Natural killer cell (primary cell): ENCODE measurements at regions not wholly inside any gene's neighbourhood (a gene's known extent, or its start where the extent isn't known, plus 50 kb on each side); places are given as distances from the start of the nearest gene placed in this dataset.

Experiments used
- ATAC-seq, 3 donors: fragments of 150-1000 bp in 2 of 3; fragments of 200-7000 bp in 1 of 3; cut with Tn5 transposase; 1 replicate in 1 of 3; 2 replicates in 2 of 3; pipeline ENCODE4 v1.10.0; 2021; ENCODE audit warnings: mild to moderate bottlenecking in 2 of 3, moderate library complexity in 2 of 3
- DNase-seq, 2 donors: peaks; one replicate each; pipeline versions ENCODE4 v3.0.0 to v3.0.0-alpha.2; 2013 to 2021; ENCODE audit warnings: mixed read lengths in 1 of 2
- H3K27ac ChIP-seq: one replicate; pipeline ENCODE4 v1.5.1; 2013; ENCODE audit warnings: mild to moderate bottlenecking, low read length
- H3K27me3 ChIP-seq: one replicate; pipeline ENCODE4 v1.6.1; 2013; ENCODE audit warnings: low read length; ENCODE audit not compliant: control insufficient read depth, insufficient read depth
- H3K36me3 ChIP-seq: one replicate; pipeline ENCODE4 v1.6.1; 2013; ENCODE audit warnings: low read length; ENCODE audit not compliant: control insufficient read depth, insufficient read depth
- H3K4me1 ChIP-seq: one replicate; pipeline ENCODE4 v1.6.1; 2013; ENCODE audit warnings: low read length; ENCODE audit not compliant: control insufficient read depth, insufficient read depth
- H3K4me3 ChIP-seq: one replicate; pipeline ENCODE4 v1.5.1; 2013; ENCODE audit warnings: low read length
- H3K9me3 ChIP-seq: one replicate; pipeline ENCODE4 v1.6.1; 2013; ENCODE audit warnings: low read length; ENCODE audit not compliant: control insufficient read depth, insufficient read depth
- H3K27ac Mint-ChIP-seq, 2 donors: one replicate each; pipeline ENCODE4 v1.8.0; 2022; ENCODE audit warnings: mild to moderate bottlenecking in 2 of 2, mixed read lengths in 2 of 2, moderate library complexity in 1 of 2
- H3K27me3 Mint-ChIP-seq, 2 donors: one replicate each; pipeline ENCODE4 v1.8.0; 2022; ENCODE audit warnings: low read depth in 2 of 2, mixed read lengths in 2 of 2
- H3K36me3 Mint-ChIP-seq: one replicate; pipeline ENCODE4 v1.8.0; 2022; ENCODE audit warnings: mixed read lengths
- H3K4me1 Mint-ChIP-seq, 2 donors: one replicate each; pipeline ENCODE4 v1.8.0; 2022; ENCODE audit warnings: mixed read lengths in 2 of 2
- H3K4me3 Mint-ChIP-seq: one replicate; pipeline ENCODE4 v1.8.0; 2022; ENCODE audit warnings: mild to moderate bottlenecking, moderate library complexity, mixed read lengths
- H3K9me3 Mint-ChIP-seq, 2 donors: one replicate each; pipeline ENCODE4 v1.8.0; 2022; ENCODE audit warnings: mixed read lengths in 2 of 2
- WGBS: methylation state at CpG from one replicate; pipeline ENCODE4 v1.1.7; 2013; ENCODE audit warnings: missing lambda C conversion rate; ENCODE audit not compliant: insufficient coverage; 5-methylcytosine and 5-hydroxymethylcytosine counted together
- intact Hi-C: fragments of 100-400 bp; cut with micrococcal nuclease; formaldehyde crosslinking; loops from one replicate; pipeline ENCODE4 v1.14.2; 2022
- TF ChIP-seq, protein P1 (sequence below): fragments of 200-600 bp; IDR thresholded peaks from one replicate; pipeline ENCODE4 v1.8.0; 2022; ENCODE audit warnings: antibody characterized with exemption

DNA sequence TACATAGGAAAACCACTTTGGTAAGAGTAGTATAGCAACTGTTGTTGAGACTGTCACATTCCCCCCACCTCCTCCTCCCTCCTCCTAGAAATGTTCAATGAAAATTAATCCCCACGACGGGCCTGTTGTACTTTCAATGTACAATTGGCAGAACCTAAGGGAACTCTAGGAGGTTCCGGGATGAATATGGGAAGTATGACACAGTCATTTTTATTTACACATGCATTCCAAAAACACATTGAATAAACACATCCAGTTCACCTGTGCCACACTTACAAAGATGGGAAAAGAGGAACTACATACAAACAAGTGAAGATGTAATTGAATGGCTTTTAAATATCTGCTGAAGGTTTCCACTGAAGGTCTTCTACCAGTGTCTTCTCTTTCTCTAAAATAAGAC lies 144.4 kb upstream of the NBPF11 start:
- ATAC-seq, result no peak
- no peaks in the 10 kb centered on the region for H3K9me3 Mint-ChIP-seq
- H3K36me3 Mint-ChIP-seq, result no peaks in the 10 kb centered on the region
- Histone ChIP-seq H3K9me3 (no peaks in the 10 kb centered on the region), H3K36me3 (no peaks in the 10 kb centered on the region), H3K27ac (no peak overlapping the region), H3K4me1 (no peaks in the 10 kb centered on the region), H3K4me3 (no peak overlapping the region), H3K27me3 (peaks cover 5% of the 10 kb centered on the region)
- TF ChIP-seq, protein P1, sequence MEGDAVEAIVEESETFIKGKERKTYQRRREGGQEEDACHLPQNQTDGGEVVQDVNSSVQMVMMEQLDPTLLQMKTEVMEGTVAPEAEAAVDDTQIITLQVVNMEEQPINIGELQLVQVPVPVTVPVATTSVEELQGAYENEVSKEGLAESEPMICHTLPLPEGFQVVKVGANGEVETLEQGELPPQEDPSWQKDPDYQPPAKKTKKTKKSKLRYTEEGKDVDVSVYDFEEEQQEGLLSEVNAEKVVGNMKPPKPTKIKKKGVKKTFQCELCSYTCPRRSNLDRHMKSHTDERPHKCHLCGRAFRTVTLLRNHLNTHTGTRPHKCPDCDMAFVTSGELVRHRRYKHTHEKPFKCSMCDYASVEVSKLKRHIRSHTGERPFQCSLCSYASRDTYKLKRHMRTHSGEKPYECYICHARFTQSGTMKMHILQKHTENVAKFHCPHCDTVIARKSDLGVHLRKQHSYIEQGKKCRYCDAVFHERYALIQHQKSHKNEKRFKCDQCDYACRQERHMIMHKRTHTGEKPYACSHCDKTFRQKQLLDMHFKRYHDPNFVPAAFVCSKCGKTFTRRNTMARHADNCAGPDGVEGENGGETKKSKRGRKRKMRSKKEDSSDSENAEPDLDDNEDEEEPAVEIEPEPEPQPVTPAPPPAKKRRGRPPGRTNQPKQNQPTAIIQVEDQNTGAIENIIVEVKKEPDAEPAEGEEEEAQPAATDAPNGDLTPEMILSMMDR, result no peak
- H3K27ac Mint-ChIP-seq, result no peak overlapping the region
- H3K4me1 Mint-ChIP-seq, result no peaks in the 10 kb centered on the region
- H3K27me3 Mint-ChIP-seq, result peaks cover 27 to 43% of the 10 kb centered on the region in 2 donors
- 100% methylated on average over 2 of the region's 3 CpGs for WGBS
- intact Hi-C loops, result no loop called here
- no peak overlapping the region for H3K4me3 Mint-ChIP-seq
- DNase-seq, result no peak

DNA sequence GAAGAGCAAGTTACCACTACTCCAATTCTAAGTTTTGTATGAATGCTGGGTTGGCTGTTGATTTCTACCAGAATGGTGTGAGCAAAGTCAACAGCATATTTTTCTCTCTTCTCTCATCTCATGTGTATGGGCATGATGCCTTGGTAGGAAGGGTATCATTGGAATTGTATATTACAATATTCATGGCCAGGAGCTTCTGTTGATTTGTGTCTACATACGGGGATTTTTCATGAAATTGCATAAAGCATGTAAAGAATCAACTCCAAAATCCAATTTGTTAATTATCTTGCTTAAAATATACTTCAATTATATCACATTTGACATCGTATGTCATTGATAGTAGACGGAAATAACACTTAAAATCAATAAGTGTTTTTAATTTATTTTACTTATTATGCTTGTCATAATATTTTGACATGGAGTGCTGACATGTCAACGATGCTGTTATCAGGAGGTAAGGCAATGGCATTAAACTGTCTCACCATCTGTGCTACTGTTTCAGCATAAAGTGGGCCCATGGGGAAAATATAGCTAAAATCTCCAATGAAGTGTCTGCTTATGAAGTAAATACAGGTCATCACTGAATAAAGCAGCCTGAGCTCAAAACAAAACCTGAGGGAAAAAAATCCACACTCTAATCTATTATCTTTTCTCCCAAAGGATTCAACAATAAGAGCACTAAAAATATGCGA lies 142.2 kb upstream of the NBPF11 start:
- Mint-ChIP-seq H3K4me1 (no peaks in the 10 kb centered on the region), H3K27me3 (peaks cover 36 to 43% of the 10 kb centered on the region in 2 donors), H3K36me3 (no peaks in the 10 kb centered on the region)

DNA sequence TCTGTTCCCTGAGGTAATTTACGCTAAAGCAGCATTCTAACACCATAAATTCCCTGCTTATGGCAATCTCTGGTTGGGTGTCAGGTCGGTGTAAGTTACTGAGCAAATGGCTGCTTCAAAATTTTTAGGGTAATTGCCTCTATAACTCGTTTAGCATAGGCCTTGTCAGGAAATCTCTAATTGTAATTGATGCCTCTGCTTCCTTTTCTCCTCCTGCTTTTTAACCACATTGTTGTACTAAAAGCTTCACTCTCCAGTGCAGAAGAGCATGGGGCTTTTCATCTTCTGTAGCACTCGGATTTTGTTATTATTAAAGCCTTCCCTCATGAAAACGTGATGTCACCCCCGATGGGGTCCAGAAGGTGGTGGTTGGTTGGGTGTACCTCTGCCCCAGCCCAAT lies 141.6 kb upstream of the NBPF11 start:
- no peak overlapping the region for H3K27ac Mint-ChIP-seq
- WGBS, result 14% methylated on average over 2 of the region's 6 CpGs
- H3K27me3 Mint-ChIP-seq, result peaks cover 36 to 43% of the 10 kb centered on the region in 2 donors
- ATAC-seq (no peak), DNase-seq (no peak)
- H3K9me3 Mint-ChIP-seq, result no peaks in the 10 kb centered on the region
- H3K9me3 ChIP-seq, result no peaks in the 10 kb centered on the region
- no peaks in the 10 kb centered on the region for H3K4me1 ChIP-seq
- no peak overlapping the region for H3K4me3 ChIP-seq
- intact Hi-C loops, result no loop called here
- H3K4me1 Mint-ChIP-seq, result no peaks in the 10 kb centered on the region
- no peaks in the 10 kb centered on the region for H3K36me3 ChIP-seq
- no peak overlapping the region for H3K27ac ChIP-seq
- H3K27me3 ChIP-seq, result peaks cover 5% of the 10 kb centered on the region
- H3K4me3 Mint-ChIP-seq, result no peak overlapping the region
- no peaks in the 10 kb centered on the region for H3K36me3 Mint-ChIP-seq
- TF ChIP-seq, protein P1, result no peak

More for the DNA sequence above, 142.2 kb upstream of the NBPF11 start:
- TF ChIP-seq, protein P1, result no peak
- H3K27ac ChIP-seq, result no peak overlapping the region
- H3K4me3 ChIP-seq, result no peak overlapping the region
- 67% methylated on average over 1 of the region's 5 CpGs for WGBS
- H3K4me1 ChIP-seq, result no peaks in the 10 kb centered on the region
- DNase-seq, result no peak
- no peak for ATAC-seq
- intact Hi-C loops, result no loop called here
- Mint-ChIP-seq H3K4me3 (no peak overlapping the region), H3K9me3 (no peaks in the 10 kb centered on the region), H3K27ac (no peak overlapping the region)
- H3K27me3 ChIP-seq, result peaks cover 5% of the 10 kb centered on the region
- no peaks in the 10 kb centered on the region for H3K36me3 ChIP-seq
- no peaks in the 10 kb centered on the region for H3K9me3 ChIP-seq

DNA sequence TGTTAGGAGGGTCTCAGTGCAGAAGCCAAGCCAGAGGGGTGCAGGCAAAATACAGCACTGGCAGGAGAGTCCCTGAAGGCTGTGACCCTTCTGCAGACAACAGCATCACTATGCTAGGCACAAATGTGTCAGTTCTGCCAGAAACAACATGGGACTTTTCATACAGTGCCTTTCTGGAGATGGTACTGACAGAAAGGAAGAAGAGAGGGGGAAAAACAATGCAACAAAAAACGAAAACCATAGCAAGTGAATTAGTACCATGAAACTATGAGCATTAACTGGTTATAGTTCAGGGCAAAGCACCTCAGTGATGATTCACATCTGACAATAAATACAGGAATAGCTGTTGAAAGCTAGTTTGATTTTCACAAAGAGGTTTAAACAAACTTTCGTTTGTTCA lies 140.8 kb upstream of the NBPF11 start:
- Histone ChIP-seq H3K4me3 (no peak overlapping the region), H3K4me1 (no peaks in the 10 kb centered on the region), H3K27ac (no peak overlapping the region), H3K36me3 (no peaks in the 10 kb centered on the region), H3K27me3 (peaks cover 5% of the 10 kb centered on the region), H3K9me3 (no peaks in the 10 kb centered on the region)
- Mint-ChIP-seq H3K9me3 (no peaks in the 10 kb centered on the region), H3K36me3 (no peaks in the 10 kb centered on the region), H3K27me3 (peaks cover 40 to 43% of the 10 kb centered on the region in 2 donors), H3K27ac (no peak overlapping the region), H3K4me3 (no peak overlapping the region), H3K4me1 (no peaks in the 10 kb centered on the region)
- WGBS, result 88% methylated on average over 2 of the region's 2 CpGs
- ATAC-seq, result no peak
- DNase-seq, result no peak
- TF ChIP-seq, protein P1, result no peak
- intact Hi-C loops, result no loop called here
